Left lobe of liver (tissue), 2 donors: ENCODE measurements at regions not wholly inside any gene's neighbourhood (a gene's known extent, or its start where the extent isn't known, plus 50 kb on each side); places are given as distances from the start of the nearest gene placed in this dataset.
A peak's percentile ranks its signal among the peaks of the same experiment; 100 is the strongest.

Experiments used
- ATAC-seq: fragments of 200-7000 bp; cut with Tn5 transposase; one replicate; pipeline ENCODE4 v1.9.1; 2020; ENCODE audit warnings: mild to moderate bottlenecking, moderate library complexity
- DNase-seq: peaks from one replicate; pipeline ENCODE4 v3.0.0-alpha.2; 2020; ENCODE audit warnings: low spot score
- donor health status: DM: no; HTN: no; CAD: no; lungs with moderate emphysema.
- donor health status: DM: no; HTN: yes; CAD: no.

DNA sequence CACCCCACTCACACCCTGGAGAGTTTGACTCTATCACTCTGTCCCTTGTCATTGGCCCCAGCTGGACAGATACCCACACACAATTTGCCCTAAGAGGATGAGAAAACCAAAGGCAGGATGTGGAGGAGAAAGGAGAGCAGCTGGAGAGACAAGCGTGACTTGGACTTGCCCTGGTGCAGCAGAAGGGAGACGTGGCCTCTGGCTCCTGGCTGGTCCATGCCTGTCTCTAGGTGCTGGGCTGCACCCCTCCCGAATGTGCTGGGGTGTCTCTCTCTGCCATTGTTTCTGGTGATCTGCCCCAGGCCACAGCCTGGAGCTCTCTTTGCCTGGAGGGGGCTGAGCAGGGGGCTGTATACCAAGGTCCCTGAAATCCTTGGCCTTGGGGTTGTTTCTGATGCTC, 88.7 kb upstream of the HDAC4 start:
- DNase-seq: no peak
- no peak for ATAC-seq

DNA sequence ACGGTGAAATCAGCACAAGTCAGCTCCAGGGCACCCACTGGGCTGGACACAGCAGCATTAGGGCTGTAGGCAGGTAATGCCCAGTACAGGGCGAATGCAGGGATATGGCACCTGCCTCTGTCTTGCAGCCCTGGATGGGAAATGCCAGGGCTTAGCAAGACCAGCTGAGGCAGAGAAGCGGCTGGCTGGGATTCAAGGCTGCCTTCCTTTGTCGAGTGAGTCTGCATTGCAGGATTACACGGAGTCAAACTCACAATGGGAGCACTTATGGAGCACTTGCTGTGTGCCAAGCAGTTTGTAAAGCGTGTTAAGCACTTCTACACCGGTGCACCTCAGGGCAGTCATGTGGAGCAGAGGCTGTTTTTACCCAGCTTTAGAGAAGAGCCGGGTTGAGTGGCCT, 87.3 kb upstream of the HDAC4 start:
- ATAC-seq (no peak), DNase-seq (no peak)

DNA sequence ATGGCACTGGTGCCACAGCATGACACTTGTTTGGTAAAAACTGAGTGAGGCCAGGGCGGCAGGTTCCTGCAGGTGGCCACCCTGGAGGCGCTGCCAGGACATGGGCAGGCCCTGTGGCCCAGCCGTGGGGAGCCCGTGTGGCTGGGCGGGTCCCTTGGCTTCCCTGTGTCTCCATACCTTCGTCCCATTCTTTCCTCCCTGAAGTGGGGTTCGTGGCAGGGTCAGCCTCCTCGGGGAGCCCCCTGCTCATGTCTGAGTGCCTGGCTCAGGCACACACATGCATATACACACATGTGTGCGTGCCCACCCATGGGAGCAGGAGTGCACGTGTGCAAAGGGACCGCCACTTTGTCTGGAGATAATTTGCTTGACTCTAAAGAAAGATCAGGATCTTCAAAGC, 86.5 kb upstream of the HDAC4 start:
- ATAC-seq (no peak), DNase-seq (no peak)

DNA sequence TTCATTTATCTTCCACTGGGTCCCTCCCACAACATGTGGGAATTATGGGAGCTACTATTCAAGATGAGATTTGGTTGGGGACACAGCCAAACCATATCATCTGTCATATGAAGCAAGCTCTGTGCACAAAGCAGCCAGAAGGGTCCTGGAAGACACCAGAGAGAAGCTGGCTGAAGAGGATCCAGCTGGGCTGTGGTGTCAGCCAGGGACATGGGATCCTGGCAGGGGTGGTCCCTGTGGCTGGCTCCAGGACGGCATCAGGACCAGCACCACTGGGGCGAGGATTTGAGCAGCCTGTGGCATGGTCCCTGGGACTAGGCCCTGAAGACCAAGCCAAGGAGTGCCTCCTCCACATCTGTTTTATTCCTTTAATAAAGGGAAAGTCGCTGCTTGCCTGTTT, 84.8 kb upstream of the HDAC4 start:
- ATAC-seq (no peak), DNase-seq (no peak)

DNA sequence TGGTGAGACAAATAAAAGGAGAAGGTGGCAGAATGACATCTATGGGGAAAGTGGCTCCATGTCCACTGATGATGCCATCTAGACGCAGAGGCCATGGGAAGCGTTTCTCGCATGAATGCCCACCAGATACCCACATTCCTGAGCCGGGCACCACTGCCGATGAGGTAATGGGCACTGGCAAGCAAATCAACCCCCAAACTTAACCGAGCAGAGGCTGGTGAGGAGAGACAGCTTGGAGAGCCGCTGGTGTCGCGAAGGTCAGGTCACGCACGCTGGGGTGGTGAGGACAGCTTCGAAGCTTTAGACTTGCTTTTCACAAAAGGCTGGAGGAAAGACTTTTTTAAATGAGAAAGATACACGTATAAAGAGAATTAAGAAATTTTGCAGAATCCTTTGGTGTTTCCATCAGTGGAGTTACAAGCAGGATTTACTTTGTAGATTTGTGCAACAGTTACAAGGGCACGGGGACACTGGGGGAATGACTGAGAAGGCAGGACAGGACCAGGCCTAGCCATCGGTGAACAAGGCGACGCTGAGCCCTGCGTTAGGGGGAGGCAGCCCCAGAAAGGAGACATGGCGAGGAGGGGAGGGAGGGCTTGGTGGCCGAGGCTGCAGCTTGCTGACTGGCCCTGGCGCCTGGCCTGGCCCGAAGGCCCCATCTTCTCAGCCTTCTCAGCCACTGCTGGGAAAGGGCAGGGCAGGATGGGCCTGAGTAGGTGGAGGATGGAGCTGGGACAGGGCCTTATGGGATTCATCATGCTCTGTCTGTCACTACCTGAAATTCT, 83.9 kb upstream of the HDAC4 start:
- no peak for DNase-seq
- ATAC-seq: no peak

DNA sequence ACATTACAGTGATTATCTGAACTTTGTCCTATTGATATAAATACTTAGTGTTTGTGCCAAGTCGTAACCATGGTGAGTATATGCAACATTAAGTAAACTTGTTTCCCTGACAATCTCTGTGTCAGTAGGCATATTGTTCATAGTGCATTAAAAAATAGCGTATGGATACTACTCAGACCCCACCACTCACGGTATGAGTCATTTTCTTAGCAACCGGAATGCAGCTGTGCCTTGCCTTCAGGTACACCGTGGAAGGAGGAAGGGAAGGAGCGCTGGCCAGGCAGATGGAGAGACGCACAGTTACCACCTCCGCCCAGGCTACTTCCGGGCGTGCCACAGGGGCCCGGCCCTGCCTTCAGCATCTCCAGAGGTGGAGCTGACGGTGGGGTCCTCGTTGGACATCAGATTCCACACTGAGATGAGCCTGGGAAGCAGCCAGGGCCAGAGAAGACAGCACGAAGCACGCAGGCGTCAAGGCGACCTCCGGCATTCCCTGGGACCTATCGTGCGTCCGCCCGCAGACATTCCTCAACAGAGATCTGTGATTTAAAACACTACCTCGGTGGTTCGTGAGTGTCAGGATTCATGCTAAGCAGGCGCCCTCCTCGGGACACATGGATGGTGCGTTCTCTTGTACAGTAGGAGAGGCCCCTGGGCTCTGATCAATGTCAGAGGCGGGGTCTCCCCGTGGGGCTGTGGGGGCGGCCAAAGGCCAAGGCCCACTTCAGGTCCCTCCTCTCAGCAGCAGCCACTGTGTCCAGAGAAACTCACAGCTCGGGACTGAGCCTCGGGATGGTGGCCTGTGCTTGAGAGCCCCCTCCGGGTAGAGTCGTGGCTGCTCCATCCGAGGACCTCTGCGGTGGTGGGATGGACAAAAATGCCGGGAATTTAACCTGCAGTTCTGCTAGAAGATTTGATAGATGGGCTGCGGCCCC, 82.2 kb upstream of the HDAC4 start:
- ATAC-seq (no peak), DNase-seq (no peak)

DNA sequence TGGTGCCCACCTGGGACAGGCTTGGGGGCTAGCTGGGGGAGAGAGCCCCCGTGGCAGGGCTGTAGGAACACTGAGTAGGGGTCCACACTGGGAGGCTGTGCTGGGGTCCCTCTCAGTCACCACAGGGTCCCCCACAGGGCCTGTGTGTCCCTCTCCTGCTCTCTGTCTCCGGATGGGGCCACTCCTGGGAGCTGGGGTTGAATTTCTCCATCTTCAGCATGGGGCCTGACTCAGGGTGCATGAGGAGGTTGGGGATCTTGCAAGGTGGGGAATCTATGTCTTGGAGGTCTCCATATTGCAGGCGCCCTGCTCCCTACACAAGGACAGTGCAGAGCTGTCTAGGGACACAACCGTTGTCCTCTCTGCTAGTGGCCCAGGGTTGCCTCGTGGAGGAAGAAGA, 78.7 kb upstream of the HDAC4 start:
- no peak for ATAC-seq
- no peak for DNase-seq

DNA sequence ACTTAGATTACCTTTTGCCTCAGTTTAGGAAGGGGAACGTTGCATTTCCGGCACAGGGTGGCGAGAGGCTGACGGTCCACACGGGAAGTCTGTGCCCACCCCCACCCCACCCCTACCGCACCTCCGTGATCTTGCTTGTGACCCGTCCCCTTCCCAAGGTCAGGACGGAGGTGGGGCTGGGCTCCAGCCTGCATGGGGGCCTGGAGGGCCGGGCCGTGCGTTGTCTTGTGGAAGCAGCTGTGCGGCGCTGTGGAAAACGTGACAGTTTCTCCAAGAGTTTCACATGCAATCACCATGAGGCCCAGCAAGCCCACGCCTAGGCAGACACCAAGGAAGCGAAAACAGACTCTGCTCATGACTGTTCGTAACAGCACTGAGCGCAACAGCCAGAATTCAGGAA, 76.8 kb upstream of the HDAC4 start:
- DNase-seq: no peak
- ATAC-seq: no peak

DNA sequence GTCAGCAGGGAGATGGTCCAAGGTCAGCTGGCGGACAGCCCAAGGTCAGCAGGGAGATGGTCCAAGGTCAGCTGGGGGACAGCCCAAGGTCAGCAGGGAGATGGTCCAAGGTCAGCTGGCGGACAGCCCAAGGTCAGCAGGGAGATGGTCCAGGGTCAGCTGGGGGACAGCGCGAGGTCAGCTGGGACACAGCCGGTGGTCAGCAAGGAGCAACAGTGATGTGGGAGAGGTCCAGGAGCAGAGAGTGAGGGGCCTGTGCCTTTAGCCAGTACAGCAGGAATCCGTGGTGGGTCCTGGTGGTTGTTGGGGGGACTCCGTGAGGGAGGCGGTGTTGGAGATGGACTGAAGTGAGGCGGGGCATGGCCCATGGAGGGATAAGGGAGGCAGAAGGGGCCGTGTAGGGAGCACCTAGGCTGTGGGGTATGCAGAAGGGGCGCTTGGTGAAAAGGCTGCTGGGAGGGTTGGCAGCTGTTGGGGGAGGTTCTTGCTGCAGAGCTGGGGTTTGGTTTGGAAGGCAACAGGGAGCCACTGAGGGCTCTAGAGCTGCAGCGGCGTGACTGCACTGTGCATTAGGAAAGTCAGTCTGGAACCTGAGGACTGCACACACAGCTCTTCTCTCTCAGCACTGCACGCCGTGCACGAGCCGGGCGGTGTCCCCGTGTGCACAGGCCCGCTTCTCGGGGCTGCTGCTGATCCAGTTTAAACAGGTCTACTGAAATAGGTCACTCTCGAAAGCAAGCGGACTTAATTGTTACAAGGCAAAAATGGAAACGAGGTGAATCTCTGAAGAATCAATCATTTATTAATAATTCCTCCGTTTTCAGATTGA, 76.2 kb upstream of the HDAC4 start:
- ATAC-seq: no peak
- DNase-seq: no peak

DNA sequence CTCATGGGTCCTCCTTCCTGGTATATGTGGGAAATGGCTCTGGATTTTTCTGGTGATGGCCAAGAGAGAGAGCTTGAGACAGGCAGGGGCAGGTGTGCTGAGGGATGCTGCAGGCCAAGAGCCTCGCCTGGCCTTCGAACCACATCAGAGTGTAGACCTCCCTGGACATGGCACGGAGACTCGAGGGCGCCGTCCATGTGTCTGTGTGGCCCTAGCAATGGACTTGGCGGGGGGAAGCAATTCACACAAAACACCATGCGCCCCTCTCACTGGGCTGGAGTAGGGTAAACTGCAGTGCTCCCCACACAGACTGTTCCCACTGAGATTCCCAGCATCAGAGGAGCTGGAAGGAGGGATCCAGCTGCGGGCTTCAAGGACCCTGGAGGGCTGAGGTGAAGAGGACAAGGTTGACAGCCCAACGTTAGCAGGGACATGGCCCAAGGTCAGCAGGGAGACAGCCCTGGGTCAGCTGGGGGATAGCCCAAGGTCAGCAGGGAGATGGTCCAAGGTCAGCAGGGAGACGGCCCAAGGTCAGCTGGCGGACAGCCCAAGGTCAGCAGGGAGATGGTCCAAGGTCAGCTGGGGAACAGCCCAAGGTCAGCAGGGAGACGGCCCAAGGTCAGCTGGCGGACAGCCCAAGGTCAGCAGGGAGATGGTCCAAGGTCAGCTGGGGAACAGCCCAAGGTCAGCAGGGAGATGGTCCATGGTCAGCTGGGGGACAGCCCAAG, 75.4 kb upstream of the HDAC4 start:
- no peak for DNase-seq
- no peak for ATAC-seq

DNA sequence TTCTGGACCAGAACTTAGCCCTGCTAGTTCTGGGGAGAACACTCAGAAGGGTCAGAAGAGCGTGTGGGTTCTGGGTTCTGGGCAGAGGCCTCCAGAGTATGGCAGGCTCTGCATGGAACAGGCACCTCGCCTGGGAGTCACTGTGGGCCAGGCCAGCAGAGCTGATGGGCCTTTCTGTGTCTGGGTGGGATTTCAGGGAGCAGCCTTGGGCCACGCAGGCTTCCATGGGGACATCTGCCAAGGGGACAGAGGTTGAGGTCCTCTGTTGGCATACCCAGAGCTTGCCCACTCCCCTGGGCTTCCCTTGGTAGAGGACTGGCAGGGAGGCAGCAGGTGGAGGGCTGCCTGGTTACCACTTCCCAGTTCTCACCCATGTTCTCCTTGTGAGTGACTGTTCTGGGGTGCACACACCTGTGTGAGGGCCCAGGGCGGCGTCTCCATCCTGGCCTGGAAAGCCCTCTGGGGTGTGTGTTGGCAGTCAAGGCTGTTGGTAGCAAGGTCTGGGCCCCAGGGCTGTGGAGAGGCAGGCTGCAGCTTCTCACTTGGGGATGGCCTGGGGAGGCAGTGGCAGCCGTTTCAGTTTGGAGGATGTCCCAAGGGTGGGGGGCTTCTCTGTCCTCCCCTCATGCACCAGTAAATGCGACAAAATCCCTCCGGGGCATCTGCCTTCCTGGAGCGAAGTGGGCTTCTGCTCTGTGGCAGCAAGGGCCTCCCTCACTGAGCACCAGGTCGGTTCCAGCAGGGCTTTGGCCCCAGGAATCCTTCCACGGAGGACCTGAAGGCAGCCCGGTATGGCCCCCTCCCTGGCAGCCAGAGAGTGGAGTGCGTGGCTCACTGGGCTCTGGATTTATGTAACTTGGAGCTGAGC, 74.6 kb upstream of the HDAC4 start:
- DNase-seq: no peak
- no peak for ATAC-seq

DNA sequence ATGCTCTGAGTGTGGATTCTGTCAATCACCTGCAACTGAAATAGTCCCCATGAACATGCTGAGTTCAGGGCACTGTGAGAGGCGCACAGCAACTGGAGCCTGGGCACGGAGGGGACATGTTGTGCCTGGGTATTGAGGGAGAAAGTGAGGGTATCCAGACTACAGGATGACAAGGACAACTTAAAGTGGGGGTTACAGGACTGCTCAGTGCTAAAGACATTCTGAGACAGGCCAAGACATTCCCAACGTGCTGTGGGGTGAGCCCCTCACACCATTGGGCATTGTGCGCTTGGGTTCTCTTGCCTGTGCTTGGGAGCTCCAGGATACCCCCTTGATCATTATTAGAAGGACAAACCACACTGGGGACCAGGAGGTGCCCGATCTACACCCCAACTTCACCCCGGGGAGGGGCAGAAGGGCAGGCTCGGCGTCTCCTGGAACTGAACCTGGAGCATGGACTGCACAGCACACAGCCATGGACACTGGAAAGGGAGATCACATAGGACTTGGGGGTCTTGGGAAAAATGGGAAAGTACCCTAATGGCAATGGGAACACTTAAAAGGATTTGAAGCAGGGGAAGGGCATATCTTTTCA, 72.5 kb upstream of the HDAC4 start:
- DNase-seq (no peak), ATAC-seq (no peak)

DNA sequence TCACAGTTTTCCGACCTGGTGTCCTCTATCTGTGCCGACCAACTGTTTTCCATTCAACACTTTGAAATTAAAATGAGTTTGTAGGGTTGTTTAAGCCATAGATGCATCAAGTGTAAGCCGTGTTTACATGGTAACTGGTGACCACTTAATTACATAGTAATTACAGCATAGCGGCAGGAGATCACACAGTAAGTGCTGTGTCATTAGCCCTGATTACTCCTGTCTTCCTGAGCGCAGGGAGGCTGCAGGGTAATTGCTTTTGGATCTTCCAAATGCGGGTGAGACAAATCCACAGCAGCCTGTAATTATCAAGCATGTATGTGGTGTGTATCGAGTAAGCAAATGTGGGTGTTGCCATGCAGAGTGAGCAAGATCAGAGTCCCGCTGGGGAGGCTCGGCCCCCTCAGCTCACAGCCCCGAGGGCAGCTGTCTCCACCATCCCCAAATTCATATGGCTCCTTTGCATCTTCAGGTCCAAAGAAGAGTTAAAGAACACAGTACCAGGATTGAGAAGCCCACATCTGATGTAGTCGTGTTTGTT, 71.5 kb upstream of the HDAC4 start:
- DNase-seq (no peak), ATAC-seq (no peak)

DNA sequence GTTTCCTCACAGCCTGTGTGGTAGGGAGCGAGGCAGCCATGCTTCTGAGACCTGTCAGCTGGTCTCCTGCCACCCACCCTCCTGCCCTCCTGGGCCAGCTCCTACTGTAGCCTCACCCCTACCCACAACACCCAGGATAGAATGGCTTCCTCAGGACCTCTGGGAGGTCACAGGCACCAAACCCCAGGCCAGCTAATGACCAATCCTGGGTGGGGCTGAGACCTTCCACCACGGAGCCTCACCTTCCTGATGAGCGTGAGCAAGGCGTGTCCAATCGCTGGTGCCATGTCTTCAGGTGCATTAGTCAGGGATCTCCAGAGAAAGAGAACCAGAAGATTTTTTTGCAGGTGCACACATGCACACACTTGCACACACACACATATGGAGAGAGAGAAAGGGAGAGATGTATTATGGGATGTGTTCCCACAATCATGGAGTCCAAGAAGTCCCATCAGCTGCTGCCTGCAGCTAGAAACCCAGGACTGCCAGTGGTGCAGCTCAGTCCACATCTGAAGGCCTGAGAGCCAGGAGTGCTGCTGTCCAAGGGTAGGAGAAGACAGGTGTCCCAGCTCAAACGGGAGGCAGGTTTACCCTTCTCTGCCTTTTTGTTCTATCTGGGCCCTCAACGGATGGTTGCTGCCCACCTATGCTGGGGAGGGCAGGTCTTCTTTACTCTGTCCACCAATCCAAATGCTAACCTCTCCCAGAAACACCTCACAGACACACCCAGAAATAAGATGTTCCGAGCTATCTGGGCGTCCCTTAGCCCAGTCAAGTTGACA, 70.4 kb upstream of the HDAC4 start:
- no peak for ATAC-seq
- DNase-seq: peak; percentile 37

DNA sequence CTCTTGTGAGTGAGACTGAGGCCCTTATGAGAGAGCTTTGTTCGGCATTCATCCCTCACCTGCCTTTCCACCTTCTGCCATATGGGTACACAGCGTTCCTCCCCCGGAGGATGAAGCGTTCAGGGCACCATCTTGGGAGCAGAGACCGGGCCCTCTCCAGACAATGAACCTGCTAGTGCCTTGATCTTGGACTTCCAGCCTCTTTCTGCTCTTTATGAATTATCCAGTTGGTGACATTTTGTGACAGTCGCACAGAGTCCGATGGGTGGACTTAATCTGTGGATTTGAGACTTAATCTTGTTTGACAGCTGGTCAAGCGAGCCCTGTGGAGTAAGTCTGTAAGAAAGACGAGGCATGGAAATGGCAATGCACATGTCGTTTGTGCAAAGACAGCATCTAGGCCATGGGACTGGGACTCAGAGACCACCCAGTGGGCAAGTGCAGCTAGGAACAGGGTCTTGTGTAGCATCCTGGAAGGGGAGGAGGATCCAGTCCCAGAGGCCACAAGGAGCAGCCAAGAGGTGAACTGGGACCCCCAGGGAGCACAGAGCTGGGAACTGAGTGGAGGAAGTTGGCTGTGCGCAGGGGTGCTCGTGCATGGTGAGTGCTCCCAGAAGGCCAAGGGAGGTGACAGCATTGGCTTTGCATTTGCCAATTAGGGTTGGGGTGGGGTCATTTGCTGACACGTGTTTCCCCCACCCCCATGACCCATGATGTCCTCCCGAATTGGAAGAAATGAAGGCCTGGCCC, 69.5 kb upstream of the HDAC4 start:
- DNase-seq (peak; percentile 26), ATAC-seq (no peak)

DNA sequence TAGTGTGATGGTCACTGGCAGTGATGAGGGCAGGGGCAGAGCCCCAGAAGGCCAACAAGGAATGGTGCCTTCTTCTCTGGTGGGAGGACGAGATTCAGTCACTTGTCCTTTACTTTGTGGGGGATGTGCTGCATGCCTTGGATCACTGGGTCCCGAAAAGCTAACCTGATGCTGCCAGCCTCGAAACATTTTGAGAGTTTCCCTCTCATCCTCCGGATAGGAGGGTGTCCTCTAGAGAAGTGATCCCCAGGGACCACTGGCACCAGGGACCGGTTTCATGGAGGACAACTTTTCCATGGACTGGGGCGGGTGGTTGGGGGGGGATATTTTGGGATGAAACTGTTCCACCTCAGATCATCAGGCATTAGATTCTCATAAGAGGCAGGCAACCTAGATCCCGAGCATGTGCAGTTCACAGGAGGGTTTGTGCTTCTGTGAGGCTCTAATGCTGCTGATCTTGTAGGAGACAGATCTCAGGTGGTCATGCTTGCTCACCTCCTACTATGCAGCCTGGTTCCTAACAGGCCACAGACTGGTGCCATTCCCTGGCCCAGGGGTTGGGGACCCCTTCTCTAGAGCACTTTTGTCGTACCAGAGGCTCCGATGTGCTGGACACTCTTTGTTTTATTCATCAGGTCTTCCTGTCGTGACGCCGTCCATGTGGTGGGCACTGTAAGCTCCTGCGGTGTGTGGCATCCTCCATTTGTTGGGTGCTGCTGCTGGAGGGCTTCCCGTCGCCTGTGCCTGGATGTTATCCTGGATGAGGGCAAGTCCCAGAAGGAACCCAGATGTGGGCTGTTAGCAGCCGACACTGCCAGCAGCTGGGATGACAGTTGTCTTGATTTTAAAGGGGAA, 68.5 kb upstream of the HDAC4 start:
- ATAC-seq: no peak
- DNase-seq: peak; percentile 33
